WTC11 (cell line): ENCODE measurements at regions not wholly inside any gene's neighbourhood (a gene's known extent, or its start where the extent isn't known, plus 50 kb on each side); places are given as distances from the start of the nearest gene placed in this dataset.

Experiments
- ATAC-seq: fragments of 200-7000 bp; cut with Tn5 transposase; 2 replicates; pipeline ENCODE4 v1.10.0; 2021; ENCODE audit warnings: mild to moderate bottlenecking, moderate library complexity
- CTCF ChIA-PET: fragments of 300-600 bp; sonication (Branson Sonifier 250); formaldehyde crosslinking; loops from one replicate; lab custom pipeline; 2021; ENCODE audit warnings: antibody characterized with exemption; lab: Charles Lee
- POLR2A ChIA-PET: fragments of 350-600 bp; sonication (Branson Sonifier 250); formaldehyde crosslinking; loops from one replicate; lab custom pipeline; 2021; ENCODE audit warnings: antibody characterized with exemption; lab: Charles Lee
- DNase-seq: peaks from one replicate; pipeline ENCODE4 v3.0.0; 2021; ENCODE audit warnings: low spot score
- H3K27ac Mint-ChIP-seq: 2 replicates; pipeline ENCODE4 v1.8.0; 2021; ENCODE audit warnings: mixed read lengths
- H3K27me3 Mint-ChIP-seq: 2 replicates; pipeline ENCODE4 v1.8.0; 2021; ENCODE audit warnings: low read depth, mild to moderate bottlenecking, moderate library complexity, mixed read lengths
- H3K36me3 Mint-ChIP-seq: 2 replicates; pipeline ENCODE4 v1.8.0; 2021; ENCODE audit warnings: mixed read lengths
- H3K4me1 Mint-ChIP-seq: 2 replicates; pipeline ENCODE4 v1.8.0; 2022; ENCODE audit warnings: mixed read lengths
- H3K4me3 Mint-ChIP-seq: 2 replicates; pipeline ENCODE4 v1.8.0; 2021; ENCODE audit warnings: mild to moderate bottlenecking, moderate library complexity, mixed read lengths
- H3K9me3 Mint-ChIP-seq: 2 replicates; pipeline ENCODE4 v1.8.0; 2021; ENCODE audit warnings: mixed read lengths
- ATF1 ChIP-seq: sonication (generic); formaldehyde crosslinking; IDR thresholded peaks from 2 replicates; pipeline ENCODE4 v1.8.1; 2023; ENCODE audit warnings: mild to moderate bottlenecking, moderate library complexity, missing genetic modification reagents
- CREB1 ChIP-seq: sonication (generic); formaldehyde crosslinking; IDR thresholded peaks from 2 replicates; pipeline ENCODE4 v1.8.0; 2023; ENCODE audit warnings: mild to moderate bottlenecking, missing genetic modification reagents
- CREM ChIP-seq: sonication (generic); formaldehyde crosslinking; IDR thresholded peaks from 2 replicates; pipeline ENCODE4 v1.8.1; 2022; ENCODE audit warnings: mild to moderate bottlenecking, missing genetic modification reagents, moderate library complexity
- ELF4 ChIP-seq: sonication (generic); formaldehyde crosslinking; IDR thresholded peaks from 2 replicates; pipeline ENCODE4 v1.8.1; 2022; ENCODE audit warnings: low read depth, mild to moderate bottlenecking, moderate library complexity, missing genetic modification reagents
- EMX1 ChIP-seq: fragments of 250-450 bp; sonication (Bioruptor Pico); IDR thresholded peaks from 2 replicates; pipeline ENCODE4 v1.8.0; 2021; ENCODE audit warnings: mild to moderate bottlenecking
- ESRRA ChIP-seq: sonication (generic); formaldehyde crosslinking; IDR thresholded peaks from 2 replicates; pipeline ENCODE4 v1.8.1; 2022; ENCODE audit warnings: mild to moderate bottlenecking, missing genetic modification reagents, borderline replicate concordance
- FOXP1 ChIP-seq: sonication (generic); formaldehyde crosslinking; IDR thresholded peaks from 2 replicates; pipeline ENCODE4 v1.8.0; 2022; ENCODE audit warnings: missing genetic modification reagents, mild to moderate bottlenecking, moderate library complexity, borderline replicate concordance
- GTF2I ChIP-seq: fragments of 250-450 bp; sonication (Bioruptor Pico); conservative IDR thresholded peaks from 2 replicates; pipeline ENCODE4 v1.4.0; 2021; ENCODE audit warnings: mild to moderate bottlenecking
- MXD4 ChIP-seq: fragments of 250-450 bp; sonication (Bioruptor Pico); IDR thresholded peaks from 2 replicates; pipeline ENCODE4 v1.8.0; 2021; ENCODE audit warnings: mild to moderate bottlenecking, moderate library complexity, borderline replicate concordance
- NFATC4 ChIP-seq: fragments of 250-450 bp; sonication (Bioruptor Pico); IDR thresholded peaks from 2 replicates; pipeline ENCODE4 v1.9.0; 2021; ENCODE audit warnings: mild to moderate bottlenecking
- NFE2L1 ChIP-seq: sonication (generic); formaldehyde crosslinking; IDR thresholded peaks from 2 replicates; pipeline ENCODE4 v1.8.1; 2023; ENCODE audit warnings: missing genetic modification reagents
- NR1H2 ChIP-seq: sonication (generic); formaldehyde crosslinking; IDR thresholded peaks from 2 replicates; pipeline ENCODE4 v1.9.0; 2021; ENCODE audit warnings: mild to moderate bottlenecking, moderate library complexity, missing genetic modification reagents
- PREB ChIP-seq: sonication (generic); formaldehyde crosslinking; IDR thresholded peaks from 2 replicates; pipeline ENCODE4 v1.8.1; 2022; ENCODE audit warnings: mild to moderate bottlenecking, missing genetic modification reagents, moderate library complexity, borderline replicate concordance
- PRRX2 ChIP-seq: fragments of 250-450 bp; sonication (Bioruptor Pico); IDR thresholded peaks from 2 replicates; pipeline ENCODE4 v1.8.0; 2021; ENCODE audit warnings: mild to moderate bottlenecking
- TCF7 ChIP-seq: sonication (generic); formaldehyde crosslinking; IDR thresholded peaks from 2 replicates; pipeline ENCODE4 v1.8.0; 2022; ENCODE audit warnings: mild to moderate bottlenecking, low read depth, missing genetic modification reagents, moderate library complexity
- TEAD4 ChIP-seq: sonication (generic); formaldehyde crosslinking; IDR thresholded peaks from 2 replicates; pipeline ENCODE4 v1.8.0; 2022; ENCODE audit warnings: mild to moderate bottlenecking, missing genetic modification reagents
- USF2 ChIP-seq: sonication (generic); formaldehyde crosslinking; IDR thresholded peaks from 2 replicates; pipeline ENCODE4 v1.8.1; 2023; ENCODE audit warnings: mild to moderate bottlenecking, missing genetic modification reagents, moderate library complexity
- ZBTB21 ChIP-seq: sonication (generic); formaldehyde crosslinking; IDR thresholded peaks from 2 replicates; pipeline ENCODE4 v1.8.1; 2023; ENCODE audit warnings: mild to moderate bottlenecking, missing genetic modification reagents, borderline replicate concordance
- ZNF263 ChIP-seq: sonication (generic); formaldehyde crosslinking; IDR thresholded peaks from 2 replicates; pipeline ENCODE4 v1.8.1; 2022; ENCODE audit warnings: low read depth, mild to moderate bottlenecking, moderate library complexity, missing genetic modification reagents
- ZNF396 ChIP-seq: fragments of 250-450 bp; sonication (Bioruptor Pico); IDR thresholded peaks from 2 replicates; pipeline ENCODE4 v1.8.0; 2021; ENCODE audit warnings: mild to moderate bottlenecking, moderate library complexity, borderline replicate concordance
- ZNF425 ChIP-seq: fragments of 250-450 bp; sonication (Bioruptor Pico); conservative IDR thresholded peaks from 2 replicates; pipeline ENCODE4 v1.9.0; 2021; ENCODE audit warnings: mild to moderate bottlenecking
- TF ChIP-seq, protein P1 (sequence below): sonication (generic); formaldehyde crosslinking; IDR thresholded peaks from 2 replicates; pipeline ENCODE4 v1.8.0; 2022; ENCODE audit warnings: missing genetic modification reagents
- TF ChIP-seq, protein P2 (sequence below): sonication (generic); formaldehyde crosslinking; IDR thresholded peaks from 2 replicates; pipeline ENCODE4 v1.8.1; 2022; ENCODE audit warnings: low read depth, mild to moderate bottlenecking, moderate library complexity, missing genetic modification reagents, borderline replicate concordance
- TF ChIP-seq, protein P3 (sequence below): sonication (generic); formaldehyde crosslinking; IDR thresholded peaks from 2 replicates; pipeline ENCODE4 v1.8.1; 2023; ENCODE audit warnings: mild to moderate bottlenecking, moderate library complexity, missing genetic modification reagents

DNA sequence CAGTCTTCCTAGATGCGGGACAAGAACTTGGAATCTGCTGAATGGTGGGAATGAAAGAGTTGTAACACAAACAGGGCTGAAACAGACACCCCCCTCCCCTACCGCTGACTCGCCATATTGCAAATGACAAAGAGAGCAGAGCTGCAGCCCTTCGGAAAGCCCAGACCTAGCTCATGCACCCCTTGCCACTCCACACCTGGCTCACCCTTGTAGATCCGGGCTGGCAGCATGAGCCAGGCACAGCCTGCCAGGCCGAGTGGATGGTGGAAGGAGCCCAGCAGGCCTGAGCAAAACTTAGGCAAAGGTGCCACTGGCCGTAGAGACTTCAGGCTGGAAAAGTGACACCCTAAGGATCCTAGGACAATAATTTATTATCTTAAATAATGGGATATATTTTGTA, 237.4 kb upstream of the SEMA3D start (continued):
- TF ChIP-seq, protein P1, sequence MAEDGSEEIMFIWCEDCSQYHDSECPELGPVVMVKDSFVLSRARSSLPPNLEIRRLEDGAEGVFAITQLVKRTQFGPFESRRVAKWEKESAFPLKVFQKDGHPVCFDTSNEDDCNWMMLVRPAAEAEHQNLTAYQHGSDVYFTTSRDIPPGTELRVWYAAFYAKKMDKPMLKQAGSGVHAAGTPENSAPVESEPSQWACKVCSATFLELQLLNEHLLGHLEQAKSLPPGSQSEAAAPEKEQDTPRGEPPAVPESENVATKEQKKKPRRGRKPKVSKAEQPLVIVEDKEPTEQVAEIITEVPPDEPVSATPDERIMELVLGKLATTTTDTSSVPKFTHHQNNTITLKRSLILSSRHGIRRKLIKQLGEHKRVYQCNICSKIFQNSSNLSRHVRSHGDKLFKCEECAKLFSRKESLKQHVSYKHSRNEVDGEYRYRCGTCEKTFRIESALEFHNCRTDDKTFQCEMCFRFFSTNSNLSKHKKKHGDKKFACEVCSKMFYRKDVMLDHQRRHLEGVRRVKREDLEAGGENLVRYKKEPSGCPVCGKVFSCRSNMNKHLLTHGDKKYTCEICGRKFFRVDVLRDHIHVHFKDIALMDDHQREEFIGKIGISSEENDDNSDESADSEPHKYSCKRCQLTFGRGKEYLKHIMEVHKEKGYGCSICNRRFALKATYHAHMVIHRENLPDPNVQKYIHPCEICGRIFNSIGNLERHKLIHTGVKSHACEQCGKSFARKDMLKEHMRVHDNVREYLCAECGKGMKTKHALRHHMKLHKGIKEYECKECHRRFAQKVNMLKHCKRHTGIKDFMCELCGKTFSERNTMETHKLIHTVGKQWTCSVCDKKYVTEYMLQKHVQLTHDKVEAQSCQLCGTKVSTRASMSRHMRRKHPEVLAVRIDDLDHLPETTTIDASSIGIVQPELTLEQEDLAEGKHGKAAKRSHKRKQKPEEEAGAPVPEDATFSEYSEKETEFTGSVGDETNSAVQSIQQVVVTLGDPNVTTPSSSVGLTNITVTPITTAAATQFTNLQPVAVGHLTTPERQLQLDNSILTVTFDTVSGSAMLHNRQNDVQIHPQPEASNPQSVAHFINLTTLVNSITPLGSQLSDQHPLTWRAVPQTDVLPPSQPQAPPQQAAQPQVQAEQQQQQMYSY (CRISPR knock-in tag), result no peak
- TF ChIP-seq ATF1 (CRISPR knock-in tag), result no peak

- Mint-ChIP-seq H3K27ac (no peak overlapping the region), H3K9me3 (no peaks in the 10 kb centered on the region), H3K36me3 (no peaks in the 10 kb centered on the region), H3K4me3 (no peak overlapping the region), H3K4me1 (no peaks in the 10 kb centered on the region), H3K27me3 (no peaks in the 10 kb centered on the region)
- POLR2A ChIA-PET, result no interaction called here
- CTCF ChIA-PET, result no interaction called here
- no peak for ATAC-seq
- no peak for TF ChIP-seq CREM
- no peak for TF ChIP-seq FOXP1 (CRISPR knock-in tag)
- no peak for TF ChIP-seq ZNF396 (CRISPR knock-in tag)
- no peak for TF ChIP-seq EMX1 (CRISPR knock-in tag)
- no peak for TF ChIP-seq TCF7
- no peak for TF ChIP-seq PREB (CRISPR knock-in tag)
- no peak for TF ChIP-seq NFE2L1
- no peak for TF ChIP-seq MXD4 (CRISPR knock-in tag)
- no peak for TF ChIP-seq ESRRA
- TF ChIP-seq ZNF425, result no peak
- no peak for TF ChIP-seq USF2 (CRISPR knock-in tag)
- no peak for TF ChIP-seq GTF2I
- TF ChIP-seq PRRX2 (CRISPR knock-in tag), result no peak
- TF ChIP-seq ZBTB21 (CRISPR knock-in tag), result no peak
- no peak for TF ChIP-seq CREB1 (CRISPR knock-in tag)
- no peak for TF ChIP-seq ATF1 (CRISPR knock-in tag)
- TF ChIP-seq NFATC4, result no peak
- no peak for DNase-seq
These were observed 236.5 kb upstream of the SEMA3D start for GRCh38 chr7:85423209-85423895.

GRCh38 chr7:85415743-85416142, 228.9 kb upstream of the SEMA3D start:
- no peak overlapping the region for H3K4me3 Mint-ChIP-seq
- ChIA-PET POLR2A (no interaction called here), CTCF (no interaction called here)
- no peak for DNase-seq
- no peaks in the 10 kb centered on the region for H3K27me3 Mint-ChIP-seq
- no peak overlapping the region for H3K27ac Mint-ChIP-seq
- ATAC-seq, result no peak
- no peaks in the 10 kb centered on the region for H3K9me3 Mint-ChIP-seq
- no peaks in the 10 kb centered on the region for H3K36me3 Mint-ChIP-seq
- peaks cover 14% of the 10 kb centered on the region for H3K4me1 Mint-ChIP-seq
- TF ChIP-seq ELF4 (CRISPR knock-in tag) (no peak), TEAD4 (CRISPR knock-in tag) (no peak), NR1H2 (CRISPR knock-in tag) (no peak), NFE2L1 (no peak), ZNF263 (CRISPR knock-in tag) (no peak)
- TF ChIP-seq, protein P2, sequence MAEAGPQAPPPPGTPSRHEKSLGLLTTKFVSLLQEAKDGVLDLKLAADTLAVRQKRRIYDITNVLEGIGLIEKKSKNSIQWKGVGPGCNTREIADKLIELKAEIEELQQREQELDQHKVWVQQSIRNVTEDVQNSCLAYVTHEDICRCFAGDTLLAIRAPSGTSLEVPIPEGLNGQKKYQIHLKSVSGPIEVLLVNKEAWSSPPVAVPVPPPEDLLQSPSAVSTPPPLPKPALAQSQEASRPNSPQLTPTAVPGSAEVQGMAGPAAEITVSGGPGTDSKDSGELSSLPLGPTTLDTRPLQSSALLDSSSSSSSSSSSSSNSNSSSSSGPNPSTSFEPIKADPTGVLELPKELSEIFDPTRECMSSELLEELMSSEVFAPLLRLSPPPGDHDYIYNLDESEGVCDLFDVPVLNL (CRISPR knock-in tag), result no peak
- TF ChIP-seq, protein P3, sequence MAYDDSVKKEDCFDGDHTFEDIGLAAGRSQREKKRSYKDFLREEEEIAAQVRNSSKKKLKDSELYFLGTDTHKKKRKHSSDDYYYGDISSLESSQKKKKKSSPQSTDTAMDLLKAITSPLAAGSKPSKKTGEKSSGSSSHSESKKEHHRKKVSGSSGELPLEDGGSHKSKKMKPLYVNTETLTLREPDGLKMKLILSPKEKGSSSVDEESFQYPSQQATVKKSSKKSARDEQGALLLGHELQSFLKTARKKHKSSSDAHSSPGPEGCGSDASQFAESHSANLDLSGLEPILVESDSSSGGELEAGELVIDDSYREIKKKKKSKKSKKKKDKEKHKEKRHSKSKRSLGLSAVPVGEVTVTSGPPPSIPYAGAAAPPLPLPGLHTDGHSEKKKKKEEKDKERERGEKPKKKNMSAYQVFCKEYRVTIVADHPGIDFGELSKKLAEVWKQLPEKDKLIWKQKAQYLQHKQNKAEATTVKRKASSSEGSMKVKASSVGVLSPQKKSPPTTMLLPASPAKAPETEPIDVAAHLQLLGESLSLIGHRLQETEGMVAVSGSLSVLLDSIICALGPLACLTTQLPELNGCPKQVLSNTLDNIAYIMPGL, result no peak
